GM20000 (cell line): ENCODE measurements at regions not wholly inside any gene's neighbourhood (a gene's known extent, or its start where the extent isn't known, plus 50 kb on each side); places are given as distances from the start of the nearest gene placed in this dataset.

Source experiments
- DNase-seq: peaks from one replicate; pipeline ENCODE4 v3.0.0; 2012; ENCODE audit warnings: low spot score
- TF ChIP-seq, protein P1 (sequence below): IDR thresholded peaks from 2 replicates; pipeline ENCODE4 v1.5.1; 2012; ENCODE audit warnings: mild to moderate bottlenecking, control low read depth; ENCODE audit errors: extremely low read depth, missing control alignments

DNA sequence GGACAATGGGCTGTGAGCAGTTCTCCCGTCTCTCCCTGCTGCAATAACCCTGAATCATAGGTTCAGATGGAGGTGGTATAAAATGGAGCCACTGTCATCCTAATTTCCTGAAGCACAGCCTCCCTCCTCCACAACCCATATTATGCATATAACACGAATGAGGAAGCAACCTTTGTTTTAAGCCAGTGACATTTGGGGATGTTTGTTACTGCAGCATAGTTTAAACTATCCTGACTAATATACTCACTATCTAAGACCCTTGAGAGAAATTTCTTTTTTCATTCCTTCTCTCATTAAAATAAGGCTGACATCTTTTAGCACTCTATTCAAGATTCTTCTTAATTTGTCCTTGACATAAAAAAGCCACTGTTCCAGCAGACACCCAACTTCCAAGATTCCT lies 413.4 kb downstream of the SOX9 start:
- TF ChIP-seq, protein P1, sequence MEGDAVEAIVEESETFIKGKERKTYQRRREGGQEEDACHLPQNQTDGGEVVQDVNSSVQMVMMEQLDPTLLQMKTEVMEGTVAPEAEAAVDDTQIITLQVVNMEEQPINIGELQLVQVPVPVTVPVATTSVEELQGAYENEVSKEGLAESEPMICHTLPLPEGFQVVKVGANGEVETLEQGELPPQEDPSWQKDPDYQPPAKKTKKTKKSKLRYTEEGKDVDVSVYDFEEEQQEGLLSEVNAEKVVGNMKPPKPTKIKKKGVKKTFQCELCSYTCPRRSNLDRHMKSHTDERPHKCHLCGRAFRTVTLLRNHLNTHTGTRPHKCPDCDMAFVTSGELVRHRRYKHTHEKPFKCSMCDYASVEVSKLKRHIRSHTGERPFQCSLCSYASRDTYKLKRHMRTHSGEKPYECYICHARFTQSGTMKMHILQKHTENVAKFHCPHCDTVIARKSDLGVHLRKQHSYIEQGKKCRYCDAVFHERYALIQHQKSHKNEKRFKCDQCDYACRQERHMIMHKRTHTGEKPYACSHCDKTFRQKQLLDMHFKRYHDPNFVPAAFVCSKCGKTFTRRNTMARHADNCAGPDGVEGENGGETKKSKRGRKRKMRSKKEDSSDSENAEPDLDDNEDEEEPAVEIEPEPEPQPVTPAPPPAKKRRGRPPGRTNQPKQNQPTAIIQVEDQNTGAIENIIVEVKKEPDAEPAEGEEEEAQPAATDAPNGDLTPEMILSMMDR = no peak
- DNase-seq = no peak

- DNase-seq = no peak
- TF ChIP-seq, protein P1 = no peak
Measured at GRCh38 chr17:72534776-72535175, 414.0 kb downstream of the SOX9 start.

- no peak for DNase-seq
- TF ChIP-seq, protein P1 = no peak
Measured at GRCh38 chr17:72535346-72535745, 414.5 kb downstream of the SOX9 start.

- DNase-seq = no peak
- TF ChIP-seq, protein P1 = no peak
Measured at GRCh38 chr17:72535779-72536178, 415.0 kb downstream of the SOX9 start.

DNA sequence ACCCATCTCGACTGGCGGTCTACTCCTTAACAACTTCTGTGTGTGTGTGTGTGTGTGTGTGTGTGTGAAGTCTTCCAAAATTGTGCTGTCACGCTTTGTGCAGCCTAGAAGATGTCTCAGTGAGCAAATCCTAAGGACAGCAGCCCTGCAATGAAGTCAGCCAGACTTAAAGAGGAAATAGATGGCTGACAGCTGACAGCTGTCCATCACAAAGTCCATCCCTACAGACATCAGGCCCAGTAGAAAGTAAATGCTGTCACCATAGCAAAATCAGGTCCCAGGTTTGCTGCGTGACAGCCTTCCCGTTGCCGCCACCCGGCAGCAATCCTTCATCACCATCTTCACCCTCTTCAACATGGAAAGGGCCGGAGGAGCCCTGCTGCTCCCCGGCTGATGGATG lies 416.0 kb downstream of the SOX9 start:
- DNase-seq = no peak
- TF ChIP-seq, protein P1 = no peak

- DNase-seq = no peak
- TF ChIP-seq, protein P1 = no peak
Measured at GRCh38 chr17:72538443-72538842, 417.6 kb downstream of the SOX9 start.

GRCh38 chr17:72538901-72539352 lies 418.1 kb downstream of the SOX9 start:
- TF ChIP-seq, protein P1 = no peak
- DNase-seq = no peak
